MCF 10A (cell line): ENCODE measurements at regions not wholly inside any gene's neighbourhood (a gene's known extent, or its start where the extent isn't known, plus 50 kb on each side); places are given as distances from the start of the nearest gene placed in this dataset.

Source experiments
- BruUV-seq: library from RNA; stranded (reverse); fragments of 400-500 nt; replicated peaks from 2 replicates; lab custom pipeline; 2021; lab: Mats Ljungman, UMichigan
- CTCF ChIA-PET: fragments of 300-600 bp; sonication (Branson Sonifier 250); formaldehyde crosslinking; extraction: SDS; loops from one replicate; lab custom pipeline; 2021; ENCODE audit warnings: antibody characterized with exemption, inconsistent platforms; lab: Yijun Ruan, JAX
- POLR2A ChIA-PET: fragments of 300-600, 350-650 bp; sonication (Branson Sonifier 250); formaldehyde crosslinking; extraction: SDS; loops from one replicate; lab custom pipeline; 2020; ENCODE audit warnings: antibody characterized with exemption, inconsistent platforms; lab: Yijun Ruan, JAX
- DNase-seq: peaks from one replicate; pipeline ENCODE4 v3.0.0-alpha.2; 2018; ENCODE audit not compliant: unreplicated experiment
- H3K27ac Mint-ChIP-seq: one replicate; pipeline ENCODE4 v1.8.0; 2022; ENCODE audit warnings: mild to moderate bottlenecking, low read depth, mixed read lengths; ENCODE audit not compliant: unreplicated experiment
- H3K27me3 Mint-ChIP-seq: one replicate; pipeline ENCODE4 v1.8.0; 2022; ENCODE audit warnings: mixed read lengths; ENCODE audit not compliant: insufficient read depth, unreplicated experiment
- H3K36me3 Mint-ChIP-seq: one replicate; pipeline ENCODE4 v1.8.0; 2022; ENCODE audit warnings: mild to moderate bottlenecking, moderate library complexity, mixed read lengths; ENCODE audit not compliant: insufficient read depth, unreplicated experiment
- H3K4me1 Mint-ChIP-seq: one replicate; pipeline ENCODE4 v1.8.0; 2022; ENCODE audit warnings: mixed read lengths; ENCODE audit not compliant: insufficient read depth, unreplicated experiment
- H3K4me3 Mint-ChIP-seq: one replicate; pipeline ENCODE4 v1.8.0; 2022; ENCODE audit warnings: mild to moderate bottlenecking, moderate library complexity, mixed read lengths; ENCODE audit not compliant: unreplicated experiment
- H3K9me3 Mint-ChIP-seq: one replicate; pipeline ENCODE4 v1.8.0; 2022; ENCODE audit warnings: mixed read lengths; ENCODE audit not compliant: unreplicated experiment
- CTCF ChIP-seq: fragments of 200-600 bp; IDR thresholded peaks from one replicate; pipeline ENCODE4 v1.8.0; 2022; ENCODE audit warnings: antibody characterized with exemption, mild to moderate bottlenecking; ENCODE audit not compliant: unreplicated experiment
- intact Hi-C: fragments of 100-400 bp; cut with micrococcal nuclease; formaldehyde crosslinking; loops from 2 replicates; pipeline ENCODE4 v1.14.1; 2022

DNA sequence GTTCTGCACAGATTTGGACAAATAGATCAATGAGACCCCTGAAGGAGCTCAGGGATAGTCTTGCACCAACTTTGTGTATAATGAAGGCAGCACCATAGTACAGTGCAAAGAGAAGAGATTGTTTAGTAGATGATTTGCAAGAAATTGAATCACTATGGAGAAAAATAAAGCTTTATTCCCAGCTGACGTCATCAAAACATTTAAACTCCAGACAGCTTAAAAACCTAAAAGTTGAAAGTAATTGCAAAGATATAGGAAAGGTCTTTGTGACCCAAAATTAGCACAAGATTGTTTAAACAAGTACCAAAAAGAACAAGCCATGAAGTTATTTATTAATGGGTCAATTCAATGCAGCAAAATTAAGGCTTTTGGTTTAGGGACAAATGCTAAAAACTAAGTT lies 88.8 kb upstream of the BACE2 start:
- H3K27ac Mint-ChIP-seq = no peak overlapping the region
- H3K4me3 Mint-ChIP-seq = no peak overlapping the region
- POLR2A ChIA-PET = no interaction called here
- peaks cover 19% of the 10 kb centered on the region for H3K27me3 Mint-ChIP-seq
- H3K4me1 Mint-ChIP-seq = no peaks in the 10 kb centered on the region
- H3K36me3 Mint-ChIP-seq = no peaks in the 10 kb centered on the region
- DNase-seq = no peak
- no TSS peak for BruUV-seq
- peaks cover 5% of the 10 kb centered on the region for H3K9me3 Mint-ChIP-seq
- intact Hi-C loops = no loop called here
- TF ChIP-seq CTCF = no peak
- CTCF ChIA-PET = interaction anchor here (0.5 to 1.5 kb wide), 2 partner anchors 10 to 429 kb away, joined by 3 to 8 read pairs; no protein-coding TSS in a partner anchor

- Mint-ChIP-seq H3K9me3 (peaks cover 5% of the 10 kb centered on the region), H3K36me3 (no peaks in the 10 kb centered on the region), H3K4me1 (no peaks in the 10 kb centered on the region), H3K27me3 (peaks cover 28% of the 10 kb centered on the region), H3K4me3 (no peak overlapping the region), H3K27ac (no peak overlapping the region)
- no TSS peak for BruUV-seq
- CTCF ChIA-PET = no interaction called here
- POLR2A ChIA-PET = no interaction called here
- TF ChIP-seq CTCF = no peak
- intact Hi-C loops = no loop called here
- no peak for DNase-seq
Observed at GRCh38 chr21:41080485-41081121, 87.4 kb upstream of the BACE2 start.

- Mint-ChIP-seq H3K4me1 (no peaks in the 10 kb centered on the region), H3K27ac (no peak overlapping the region), H3K4me3 (no peak overlapping the region), H3K27me3 (peaks cover 28% of the 10 kb centered on the region), H3K36me3 (no peaks in the 10 kb centered on the region), H3K9me3 (no peaks in the 10 kb centered on the region)
- intact Hi-C loops = no loop called here
- CTCF ChIA-PET = no interaction called here
- BruUV-seq = no TSS peak
- no peak for TF ChIP-seq CTCF
- DNase-seq = no peak
- POLR2A ChIA-PET = no interaction called here
Observed at GRCh38 chr21:41086569-41086968, 81.4 kb upstream of the BACE2 start.

DNA sequence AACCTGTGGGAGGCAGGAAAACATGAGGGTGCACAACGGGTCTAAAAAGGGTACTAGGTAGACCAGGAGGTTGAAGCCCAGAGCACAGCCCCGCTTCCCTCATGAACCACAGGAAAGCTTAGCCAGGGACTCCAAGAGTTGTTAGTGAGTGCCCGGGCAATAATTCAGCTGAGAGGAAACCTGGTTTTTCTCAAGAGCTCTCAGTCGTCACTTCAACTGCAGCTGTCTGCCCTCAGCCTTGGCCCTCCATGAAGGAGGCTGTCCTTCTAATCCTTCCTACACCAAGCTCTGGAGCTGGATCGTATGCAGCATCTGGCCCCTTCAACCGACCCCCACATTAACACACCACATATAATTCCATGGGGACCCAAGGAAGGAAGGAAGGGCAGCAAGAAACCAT lies 77.0 kb upstream of the BACE2 start:
- H3K36me3 Mint-ChIP-seq = no peaks in the 10 kb centered on the region
- intact Hi-C loops = no loop called here
- ChIA-PET CTCF (interaction anchor here (0.6 kb wide), 2 partner anchors 665 to 1224 kb away, joined by 3 to 4 read pairs; partner anchors contain the start of gene PCP4), POLR2A (interaction anchor here (0.6 to 0.7 kb wide), 2 partner anchors 759 to 1006 kb away, joined by 3 read pairs; no protein-coding TSS in a partner anchor)
- no peaks in the 10 kb centered on the region for H3K9me3 Mint-ChIP-seq
- no TSS peak for BruUV-seq
- H3K27ac Mint-ChIP-seq = no peak overlapping the region
- no peak for TF ChIP-seq CTCF
- peaks cover 11% of the 10 kb centered on the region for H3K27me3 Mint-ChIP-seq
- DNase-seq = no peak
- no peaks in the 10 kb centered on the region for H3K4me1 Mint-ChIP-seq
- no peak overlapping the region for H3K4me3 Mint-ChIP-seq
